ENCODE measurements at regions not wholly inside any gene's neighbourhood (a gene's known extent, or its start where the extent isn't known, plus 50 kb on each side); places are given as distances from the start of the nearest gene placed in this dataset.

- no peak for DNase-seq (ENCODE audit: low spot score)
Measured at GRCh38 chr5:124433170-124433569, 313.3 kb downstream of the ZNF608 start.

GRCh38 chr5:124421584-124421983 lies 324.9 kb downstream of the ZNF608 start:
- DNase-seq (ENCODE audit: low spot score): no peak

DNA sequence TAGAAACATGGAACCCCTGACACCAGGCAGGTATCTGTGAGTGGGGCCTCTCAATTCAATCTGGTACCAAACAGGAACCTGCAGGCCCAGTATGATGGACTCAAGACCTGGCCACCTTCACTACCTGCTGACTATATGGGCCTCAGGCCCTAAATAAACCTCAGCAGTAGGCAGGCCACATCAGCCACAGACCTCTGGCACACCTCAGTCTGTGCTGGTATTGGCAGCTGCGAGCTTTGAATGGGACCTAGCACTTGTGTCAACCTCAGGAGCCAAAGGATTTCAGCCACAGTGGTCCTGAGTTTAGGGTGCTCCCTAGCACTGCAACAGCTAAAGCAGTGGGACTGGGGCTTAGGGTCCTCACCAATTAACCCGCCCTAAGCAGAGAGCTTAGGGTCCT lies 325.5 kb downstream of the ZNF608 start:
- DNase-seq (ENCODE audit: low spot score): no peak

DNA sequence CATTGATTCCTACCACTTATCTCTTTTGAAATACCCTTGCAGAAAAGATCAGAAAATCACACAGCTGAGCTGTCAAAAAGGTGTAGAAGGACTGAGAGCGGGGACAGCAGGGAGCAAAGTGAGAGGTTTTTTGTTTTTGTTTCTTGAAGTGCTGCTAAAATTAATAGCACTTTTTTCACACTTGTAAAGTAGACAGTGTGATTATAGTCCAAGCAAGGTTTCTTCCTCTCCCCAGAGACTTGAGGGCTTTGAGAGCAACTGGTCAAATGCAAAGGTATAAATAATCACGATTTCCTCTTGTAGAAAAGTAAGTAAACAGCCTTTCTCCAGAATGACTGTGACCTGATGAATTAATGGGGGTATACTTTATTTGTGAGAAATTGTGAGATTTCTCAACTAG lies 326.9 kb downstream of the ZNF608 start:
- DNase-seq (ENCODE audit: low spot score): no peak

GRCh38 chr5:124418390-124418789 lies 328.0 kb downstream of the ZNF608 start:
- DNase-seq (ENCODE audit: low spot score): no peak

GRCh38 chr5:124417196-124417595 lies 329.2 kb downstream of the ZNF608 start:
- DNase-seq (ENCODE audit: low spot score): no peak

DNA sequence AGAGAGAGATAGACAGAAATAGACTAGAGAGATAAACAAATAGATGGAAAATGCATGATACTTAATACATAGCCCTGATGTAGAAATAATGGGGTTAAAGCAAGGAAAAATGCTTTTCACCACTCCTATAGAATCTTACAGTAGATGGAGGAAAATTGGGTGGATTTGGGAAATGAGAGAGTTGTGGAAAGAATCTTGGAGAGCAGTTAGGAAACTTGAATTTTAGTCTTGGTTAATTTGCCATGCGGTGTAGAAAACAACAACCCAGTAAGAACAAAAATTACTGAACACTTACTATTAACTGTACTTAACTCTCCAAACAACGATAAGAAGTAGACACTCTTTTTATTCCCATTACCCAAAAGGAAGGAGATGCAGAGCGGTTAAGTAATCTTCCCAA lies 329.8 kb downstream of the ZNF608 start:
- DNase-seq (ENCODE audit: low spot score): no peak

GRCh38 chr5:124414973-124415372 lies 331.5 kb downstream of the ZNF608 start:
- DNase-seq (ENCODE audit: low spot score): no peak

GRCh38 chr5:124410539-124411488 lies 335.6 kb downstream of the ZNF608 start:
- no peak for DNase-seq (ENCODE audit: low spot score)

GRCh38 chr5:124408738-124409453 lies 337.5 kb downstream of the ZNF608 start:
- DNase-seq (ENCODE audit: low spot score): peak; percentile 29

- DNase-seq (ENCODE audit: low spot score): no peak
Measured at GRCh38 chr5:124404796-124405195, 341.6 kb downstream of the ZNF608 start.

GRCh38 chr5:124403281-124403680 lies 343.2 kb downstream of the ZNF608 start:
- no peak for DNase-seq (ENCODE audit: low spot score)

DNA sequence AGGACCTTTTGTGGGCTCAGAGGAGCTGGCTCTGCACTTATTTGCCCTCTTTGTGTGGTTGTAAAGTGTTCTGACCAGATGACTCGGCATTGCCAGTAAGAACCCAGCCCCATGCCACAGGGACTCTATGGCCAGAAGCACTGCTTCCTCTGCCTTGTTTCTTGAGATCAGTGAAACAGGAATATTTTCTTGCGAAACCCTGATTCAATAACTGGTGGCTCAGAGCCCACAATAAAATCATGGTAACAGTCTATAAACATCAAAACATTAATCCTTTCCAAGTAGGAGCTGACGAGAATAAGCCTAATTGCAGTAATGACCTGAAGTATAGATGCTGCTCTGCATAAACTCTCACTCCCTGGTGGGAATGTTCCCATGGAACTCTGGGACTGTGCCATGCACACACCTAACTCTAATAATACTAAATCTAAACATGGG lies 344.3 kb downstream of the ZNF608 start:
- DNase-seq (ENCODE audit: low spot score): peak; percentile 56

- no peak for DNase-seq (ENCODE audit: low spot score)
Measured at GRCh38 chr5:124401476-124402143, 344.8 kb downstream of the ZNF608 start.

DNA sequence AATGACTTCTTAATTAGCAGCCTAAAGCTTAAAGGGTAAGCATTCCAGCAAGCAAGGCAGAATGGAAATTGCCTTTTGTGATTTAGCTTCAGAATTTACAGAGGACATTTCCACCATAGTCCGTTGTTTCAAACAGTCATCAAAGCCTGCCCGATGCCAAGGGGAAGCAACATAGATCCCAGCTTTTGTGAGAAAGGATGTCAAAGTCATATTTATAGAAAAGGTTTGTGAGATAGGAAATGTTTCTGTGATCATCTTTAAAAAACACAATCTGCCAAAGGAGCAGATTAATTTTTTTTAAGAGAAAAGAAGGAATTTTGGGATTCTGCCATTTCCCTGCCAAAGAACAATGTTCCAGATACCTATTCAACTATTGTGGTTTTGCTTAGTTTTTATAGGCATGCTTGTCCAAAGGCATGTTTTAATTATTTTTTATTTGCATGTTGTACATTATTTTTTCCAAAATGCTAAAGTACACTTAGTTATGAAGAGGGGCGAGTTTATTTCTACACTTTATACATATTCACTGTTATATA lies 346.9 kb downstream of the ZNF608 start:
- peak; percentile 19 for DNase-seq (ENCODE audit: low spot score)

- no peak for DNase-seq (ENCODE audit: low spot score)
Measured at GRCh38 chr5:124398460-124398859, 348.0 kb downstream of the ZNF608 start.

DNA sequence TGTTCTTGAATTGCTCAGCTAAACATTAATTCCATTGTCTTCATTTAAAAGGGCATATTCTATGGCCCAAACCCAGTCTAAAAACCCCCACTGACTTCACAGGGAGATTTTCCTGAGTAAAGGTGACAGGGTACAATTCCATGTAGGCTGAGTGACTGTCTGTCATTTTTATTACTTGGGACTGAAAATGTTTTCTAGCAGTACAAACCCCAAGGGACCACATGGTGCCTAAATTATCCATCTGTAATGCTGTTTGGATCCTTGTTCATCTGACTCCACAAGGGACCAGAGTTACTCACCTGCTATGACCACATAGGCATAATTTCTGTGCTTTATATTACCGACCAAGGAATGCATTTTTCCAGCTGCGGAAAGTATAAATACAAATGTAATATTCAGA lies 349.1 kb downstream of the ZNF608 start:
- no peak for DNase-seq (ENCODE audit: low spot score)

- DNase-seq (ENCODE audit: low spot score): no peak
Measured at GRCh38 chr5:124395926-124396325, 350.5 kb downstream of the ZNF608 start.

- DNase-seq (ENCODE audit: low spot score): no peak
Measured at GRCh38 chr5:124395287-124395686, 351.2 kb downstream of the ZNF608 start.

- no peak for DNase-seq (ENCODE audit: low spot score)
Measured at GRCh38 chr5:124394700-124395245, 351.7 kb downstream of the ZNF608 start.

- DNase-seq (ENCODE audit: low spot score): no peak
Measured at GRCh38 chr5:124393584-124394379, 352.7 kb downstream of the ZNF608 start.

Data from A172 (cell line).